ENCODE measurements at regions not wholly inside any gene's neighbourhood (a gene's known extent, or its start where the extent isn't known, plus 50 kb on each side); places are given as distances from the start of the nearest gene placed in this dataset.

DNA sequence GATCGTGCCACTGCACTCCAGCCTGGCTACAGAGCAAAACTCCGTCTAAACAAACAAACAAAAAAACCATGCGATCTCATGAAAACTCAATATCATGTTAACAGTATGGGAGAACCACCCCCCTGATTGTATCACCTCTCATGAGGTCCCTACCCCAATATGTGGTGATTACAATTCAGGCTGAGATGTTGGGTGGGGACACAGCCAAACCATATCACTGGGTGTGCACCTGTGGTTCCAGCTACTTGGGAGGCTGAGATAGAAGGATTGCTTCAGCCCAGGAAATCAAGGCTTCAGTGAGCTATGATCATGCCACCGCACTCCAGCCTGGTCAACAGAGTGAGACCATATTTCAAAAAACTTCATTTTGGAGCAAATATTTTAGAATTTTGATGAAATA lies 1094.7 kb upstream of the CDH8 start:
- TF ChIP-seq CTCF (optimal IDR thresholded peaks at IDR 0.05 in 1 of 3, IDR thresholded peaks at IDR 0.05 in 1 of 3, conservative IDR thresholded peaks at IDR 0.05 in 1 of 3; ENCODE audit: extremely low read depth in 1 of 3, insufficient read depth in 2 of 3, low read length in 3 of 3): no peak
- TF ChIP-seq EZH2 (IDR thresholded peaks at IDR 0.05; ENCODE audit: low read length): no peak

All from keratinocyte (primary cell).